CD4-positive, alpha-beta T cell (primary cell): ENCODE measurements at regions not wholly inside any gene's neighbourhood (a gene's known extent, or its start where the extent isn't known, plus 50 kb on each side); places are given as distances from the start of the nearest gene placed in this dataset.
A peak's percentile ranks its signal among the peaks of the same experiment; 100 is the strongest.

Experiments
- ATAC-seq: fragments of 200-7000 bp; cut with Tn5 transposase; one replicate; pipeline ENCODE4 v1.10.0; 2022; ENCODE audit warnings: mild to moderate bottlenecking; ENCODE audit not compliant: poor library complexity
- CTCF ChIA-PET: fragments of 350-600 bp; sonication (Branson Sonifier 250); formaldehyde crosslinking; loops from one replicate; lab custom pipeline; 2021; ENCODE audit warnings: antibody characterized with exemption, inconsistent platforms; lab: Charles Lee
- POLR2A ChIA-PET: fragments of 350-600 bp; sonication (Branson Sonifier 250); formaldehyde crosslinking; loops from one replicate; lab custom pipeline; 2021; ENCODE audit warnings: antibody characterized with exemption, inconsistent platforms; lab: Charles Lee
- DNase-seq, 14 experiments: peaks; one replicate each; pipeline ENCODE4 v3.0.0-alpha.2; 2013 to 2020; ENCODE audit warnings: mixed read lengths in 2 of 14
- H3K27ac ChIP-seq, 2 donors: one replicate each; pipeline versions ENCODE4 v1.5.1 to v1.7.0; 2013; ENCODE audit warnings: low read length in 2 of 2, low read depth in 1 of 2, mild to moderate bottlenecking in 1 of 2
- H3K27me3 ChIP-seq, 2 experiments: 1 replicate in 1 of 2; 2 replicates in 1 of 2; pipeline versions ENCODE4 v1.6.1 to v1.7.0; 2013; ENCODE audit warnings: low read length in 2 of 2, control low read depth in 1 of 2, mild to moderate bottlenecking in 1 of 2, moderate library complexity in 1 of 2; ENCODE audit not compliant: insufficient read depth in 2 of 2, control insufficient read depth in 1 of 2
- H3K36me3 ChIP-seq: one replicate; pipeline ENCODE4 v1.6.1; 2013; ENCODE audit warnings: low read length, control low read depth; ENCODE audit not compliant: insufficient read depth
- H3K4me1 ChIP-seq: one replicate; pipeline ENCODE4 v1.6.1; 2013; ENCODE audit warnings: low read length, control low read depth; ENCODE audit not compliant: insufficient read depth
- H3K4me3 ChIP-seq: one replicate; pipeline ENCODE4 v1.5.1; 2013; ENCODE audit warnings: mild to moderate bottlenecking, low read length, moderate library complexity
- H3K9me3 ChIP-seq, 2 experiments: 1 replicate in 1 of 2; 2 replicates in 1 of 2; pipeline versions ENCODE4 v1.6.1 to v1.7.0; 2013; ENCODE audit warnings: low read length in 2 of 2, mild to moderate bottlenecking in 2 of 2, control low read depth in 1 of 2, moderate library complexity in 1 of 2; ENCODE audit not compliant: control insufficient read depth in 1 of 2, insufficient read depth in 1 of 2
- H3K27ac Mint-ChIP-seq: one replicate; pipeline ENCODE4 v1.8.0; 2020; ENCODE audit warnings: mixed read lengths
- H3K27me3 Mint-ChIP-seq: one replicate; pipeline ENCODE4 v1.8.0; 2021; ENCODE audit warnings: mixed read lengths
- H3K36me3 Mint-ChIP-seq: one replicate; pipeline ENCODE4 v1.8.0; 2021; ENCODE audit warnings: low read depth, mixed read lengths
- H3K4me1 Mint-ChIP-seq: one replicate; pipeline ENCODE4 v1.8.0; 2021; ENCODE audit warnings: low read depth, mixed read lengths
- H3K4me3 Mint-ChIP-seq: one replicate; pipeline ENCODE4 v1.8.0; 2020; ENCODE audit warnings: mild to moderate bottlenecking, mixed read lengths
- H3K9me3 Mint-ChIP-seq: one replicate; pipeline ENCODE4 v1.8.0; 2020; ENCODE audit warnings: mixed read lengths
- intact Hi-C, 2 experiments: fragments of 100-400 bp; cut with DNase I in 1 of 2; cut with micrococcal nuclease in 1 of 2; formaldehyde crosslinking; loops; one replicate each; pipeline versions ENCODE4 v1.15.1 to v1.9.0; 2023 to 2025; cut with DNase I, micrococcal nuclease
- TF ChIP-seq, protein P1 (sequence below): fragments of 200-600 bp; IDR thresholded peaks from one replicate; pipeline ENCODE4 v1.8.0; 2022; ENCODE audit warnings: antibody characterized with exemption, mild to moderate bottlenecking

GRCh38 chr2:196242131-196242620, 70.8 kb upstream of the STK17B start:
- ATAC-seq: peak; percentile 73
- intact Hi-C loops: loop anchor here in 1 of 2 experiments (1.0 kb wide), 2 partner anchors 20 to 35 kb away; no protein-coding TSS in a partner anchor
- Histone ChIP-seq H3K27me3 (no peaks in the 10 kb centered on the region), H3K4me1 (peaks cover 52% of the 10 kb centered on the region), H3K27ac (peak overlapping the region; percentile 43 to 51), H3K4me3 (no peak overlapping the region), H3K36me3 (no peaks in the 10 kb centered on the region), H3K9me3 (no peaks in the 10 kb centered on the region)
- POLR2A ChIA-PET: interaction anchor here (0.8 to 5.7 kb wide), 11 partner anchors 10 to 91 kb away, joined by 3 to 98 read pairs (median 7); partner anchors contain the start of gene STK17B
- CTCF ChIA-PET: interaction anchor here (0.7 to 3.5 kb wide), 7 partner anchors 16 to 174 kb away, joined by 3 to 11 read pairs (median 3); partner anchors contain the start of gene DNAH7
- TF ChIP-seq, protein P1, sequence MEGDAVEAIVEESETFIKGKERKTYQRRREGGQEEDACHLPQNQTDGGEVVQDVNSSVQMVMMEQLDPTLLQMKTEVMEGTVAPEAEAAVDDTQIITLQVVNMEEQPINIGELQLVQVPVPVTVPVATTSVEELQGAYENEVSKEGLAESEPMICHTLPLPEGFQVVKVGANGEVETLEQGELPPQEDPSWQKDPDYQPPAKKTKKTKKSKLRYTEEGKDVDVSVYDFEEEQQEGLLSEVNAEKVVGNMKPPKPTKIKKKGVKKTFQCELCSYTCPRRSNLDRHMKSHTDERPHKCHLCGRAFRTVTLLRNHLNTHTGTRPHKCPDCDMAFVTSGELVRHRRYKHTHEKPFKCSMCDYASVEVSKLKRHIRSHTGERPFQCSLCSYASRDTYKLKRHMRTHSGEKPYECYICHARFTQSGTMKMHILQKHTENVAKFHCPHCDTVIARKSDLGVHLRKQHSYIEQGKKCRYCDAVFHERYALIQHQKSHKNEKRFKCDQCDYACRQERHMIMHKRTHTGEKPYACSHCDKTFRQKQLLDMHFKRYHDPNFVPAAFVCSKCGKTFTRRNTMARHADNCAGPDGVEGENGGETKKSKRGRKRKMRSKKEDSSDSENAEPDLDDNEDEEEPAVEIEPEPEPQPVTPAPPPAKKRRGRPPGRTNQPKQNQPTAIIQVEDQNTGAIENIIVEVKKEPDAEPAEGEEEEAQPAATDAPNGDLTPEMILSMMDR: no peak
- no peaks in the 10 kb centered on the region for H3K27me3 Mint-ChIP-seq
- peak overlapping the region; percentile 69 for H3K4me3 Mint-ChIP-seq
- no peaks in the 10 kb centered on the region for H3K9me3 Mint-ChIP-seq
- peaks cover 76% of the 10 kb centered on the region for H3K4me1 Mint-ChIP-seq
- peak in 3 of 14 experiments; percentile 74 to 79 (median 77) for DNase-seq
- H3K27ac Mint-ChIP-seq: peak overlapping the region; percentile 95
- no peaks in the 10 kb centered on the region for H3K36me3 Mint-ChIP-seq

GRCh38 chr2:196244516-196244915, 73.1 kb upstream of the STK17B start:
- TF ChIP-seq, protein P1: no peak
- Mint-ChIP-seq H3K36me3 (no peaks in the 10 kb centered on the region), H3K27me3 (no peaks in the 10 kb centered on the region), H3K4me1 (peaks cover 76% of the 10 kb centered on the region), H3K27ac (peak overlapping the region; percentile 16), H3K9me3 (no peaks in the 10 kb centered on the region), H3K4me3 (no peak overlapping the region)
- no peak for DNase-seq
- no peaks in the 10 kb centered on the region for H3K27me3 ChIP-seq
- no peak overlapping the region for H3K4me3 ChIP-seq
- no peaks in the 10 kb centered on the region for H3K36me3 ChIP-seq
- CTCF ChIA-PET: interaction anchor here (1.1 kb wide), 1 partner anchor 14 kb away, joined by 3 read pairs; no protein-coding TSS in a partner anchor
- intact Hi-C loops: loop anchor here in 1 of 2 experiments (2.0 kb wide), 1 partner anchor 16 kb away; no protein-coding TSS in a partner anchor
- H3K27ac ChIP-seq: no peak overlapping the region
- no peaks in the 10 kb centered on the region for H3K9me3 ChIP-seq
- ATAC-seq: no peak
- peaks cover 40% of the 10 kb centered on the region for H3K4me1 ChIP-seq
- POLR2A ChIA-PET: interaction anchor here (7.0 kb wide), 1 partner anchor 16 kb away, joined by 72 read pairs; no protein-coding TSS in a partner anchor

DNA sequence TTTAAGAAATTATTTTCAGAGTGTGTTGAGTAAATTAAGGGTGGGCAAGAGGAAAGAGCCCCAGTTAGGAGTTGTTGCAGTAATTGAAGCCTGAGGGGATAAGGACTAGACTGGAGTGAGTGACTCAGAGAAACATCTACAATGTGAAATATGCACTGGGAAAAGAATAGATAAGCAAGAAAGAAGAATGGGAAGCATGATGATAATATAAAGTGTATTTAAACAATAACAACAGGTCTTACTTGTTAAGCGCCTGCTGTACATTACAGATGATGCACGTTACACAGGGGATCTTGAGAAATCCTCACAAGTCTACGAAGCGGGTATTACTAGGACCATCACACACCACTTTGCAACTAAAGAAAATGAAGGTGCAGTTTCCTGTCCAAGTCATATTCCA, 73.6 kb upstream of the STK17B start:
- Histone ChIP-seq H3K4me1 (peaks cover 40% of the 10 kb centered on the region), H3K36me3 (no peaks in the 10 kb centered on the region), H3K27me3 (no peaks in the 10 kb centered on the region), H3K4me3 (no peak overlapping the region), H3K9me3 (no peaks in the 10 kb centered on the region), H3K27ac (no peak overlapping the region)
- peaks cover 76% of the 10 kb centered on the region for H3K4me1 Mint-ChIP-seq
- intact Hi-C loops: loop anchor here in 1 of 2 experiments (2.0 kb wide), 1 partner anchor 16 kb away; no protein-coding TSS in a partner anchor
- DNase-seq: no peak
- no peaks in the 10 kb centered on the region for H3K36me3 Mint-ChIP-seq
- no peak for ATAC-seq
- ChIA-PET POLR2A (interaction anchor here (7.0 kb wide), 1 partner anchor 15 kb away, joined by 72 read pairs; no protein-coding TSS in a partner anchor), CTCF (interaction anchor here (1.3 kb wide), 1 partner anchor 32 kb away, joined by 4 read pairs; no protein-coding TSS in a partner anchor)
- no peaks in the 10 kb centered on the region for H3K27me3 Mint-ChIP-seq
- no peak overlapping the region for H3K4me3 Mint-ChIP-seq
- TF ChIP-seq, protein P1: no peak
- peak overlapping the region; percentile 16 for H3K27ac Mint-ChIP-seq
- no peaks in the 10 kb centered on the region for H3K9me3 Mint-ChIP-seq
